GM12878 (cell line): ENCODE measurements at regions not wholly inside any gene's neighbourhood (a gene's known extent, or its start where the extent isn't known, plus 50 kb on each side); places are given as distances from the start of the nearest gene placed in this dataset.

ENCODE experiments used
- ATAC-seq: fragments of 200-7000 bp; cut with Tn5 transposase; 3 replicates; pipeline ENCODE4 v1.9.1; 2020; ENCODE audit warnings: mild to moderate bottlenecking, moderate library complexity
- BruUV-seq: library from RNA; stranded (reverse); fragments of 400-500 nt; replicated peaks from 2 replicates; lab custom pipeline; 2021; lab: Mats Ljungman, UMichigan
- CTCF ChIA-PET: fragments of 300-600 bp; sonication (Branson Sonifier 250); formaldehyde crosslinking; extraction: SDS; loops from one replicate; lab custom pipeline; 2021; ENCODE audit warnings: inconsistent platforms; lab: Yijun Ruan, JAX
- POLR2A ChIA-PET: fragments of 350-600 bp; formaldehyde crosslinking; extraction: SDS; loops from one replicate; lab custom pipeline; 2021; ENCODE audit warnings: inconsistent platforms; lab: Charles Lee
- RAD21 ChIA-PET: fragments of 300-600 bp; sonication (Branson Sonifier 250); formaldehyde crosslinking; loops from one replicate; lab custom pipeline; 2023; ENCODE audit warnings: antibody characterized with exemption; ENCODE audit not compliant: unreplicated experiment; lab: Charles Lee
- SMC1A ChIA-PET: fragments of 300-600 bp; sonication (Branson Sonifier 250); formaldehyde crosslinking; loops from one replicate; lab custom pipeline; 2023; ENCODE audit not compliant: unreplicated experiment, uncharacterized antibody; lab: Charles Lee
- DNase-seq: peaks from one replicate; pipeline ENCODE4 v3.0.0-alpha.2; 2011; ENCODE audit warnings: low read depth, low spot score
- FAIRE-seq: peaks from 3 replicates; lab custom pipeline; 2011; peaks lifted over from hg19 to GRCh38; lab: Jason Lieb, UNC
- H2AFZ ChIP-seq: 2 replicates; pipeline ENCODE4 v1.6.0; 2011; ENCODE audit warnings: low read depth, low read length, control low read depth; ENCODE audit not compliant: control insufficient read depth
- H3K27ac ChIP-seq: 2 replicates; pipeline ENCODE4 v1.5.1; 2011; ENCODE audit warnings: control low read depth; ENCODE audit not compliant: control insufficient read depth, insufficient read depth
- H3K27me3 ChIP-seq, 2 experiments: replicated peaks in 1 of 2; 2 replicates each; pipeline versions ENCODE4 v1.6.0 to v1.6.1; 2011; ENCODE audit warnings: low read length in 1 of 2; ENCODE audit not compliant: control insufficient read depth in 2 of 2, insufficient read depth in 2 of 2
- H3K36me3 ChIP-seq, 2 experiments: 2 replicates each; pipeline ENCODE4 v1.5.1; 2011; ENCODE audit warnings: low read length in 1 of 2; ENCODE audit not compliant: control insufficient read depth in 2 of 2, insufficient read depth in 2 of 2
- H3K4me1 ChIP-seq: 2 replicates; pipeline ENCODE4 v1.6.1; 2011; ENCODE audit warnings: mild to moderate bottlenecking, low read length, moderate library complexity, mixed read lengths; ENCODE audit not compliant: control insufficient read depth, insufficient read depth
- H3K4me2 ChIP-seq: 2 replicates; pipeline ENCODE4 v1.6.0; 2011; ENCODE audit warnings: control low read depth; ENCODE audit not compliant: control insufficient read depth, insufficient read depth
- H3K4me3 ChIP-seq: fragments of 200-600 bp; sonication (generic); 2 replicates; pipeline ENCODE4 v1.5.1; 2016
- H3K79me2 ChIP-seq: 2 replicates; pipeline ENCODE4 v1.6.0; 2011; ENCODE audit warnings: low read length; ENCODE audit not compliant: control insufficient read depth, insufficient read depth
- H3K9ac ChIP-seq: 2 replicates; pipeline ENCODE4 v1.8.0; 2011; ENCODE audit warnings: low read length, control low read depth, mixed read lengths; ENCODE audit not compliant: control insufficient read depth, insufficient read depth
- H3K9me3 ChIP-seq: replicated peaks from 3 replicates; pipeline ENCODE4 v1.5.1; 2011; ENCODE audit warnings: mild to moderate bottlenecking, low read length; ENCODE audit not compliant: control insufficient read depth, insufficient read depth
- H4K20me1 ChIP-seq: 2 replicates; pipeline ENCODE4 v1.6.0; 2011; ENCODE audit not compliant: control insufficient read depth, insufficient read depth
- HDGF ChIP-seq: fragments of 450-650 bp; IDR thresholded peaks from 2 replicates; pipeline ENCODE4 v1.6.1; 2016; ENCODE audit warnings: antibody characterized with exemption
- KDM1A ChIP-seq: fragments of 200-600 bp; sonication (generic); IDR thresholded peaks from 2 replicates; pipeline ENCODE4 v1.6.1; 2016; ENCODE audit warnings: borderline replicate concordance
- MLLT1 ChIP-seq: fragments of 450-650 bp; IDR thresholded peaks from 2 replicates; pipeline ENCODE4 v1.6.1; 2016; ENCODE audit warnings: mild to moderate bottlenecking
- MTA2 ChIP-seq: fragments of 450-650 bp; IDR thresholded peaks from 2 replicates; pipeline ENCODE4 v1.6.1; 2016; ENCODE audit warnings: low read depth, mild to moderate bottlenecking, moderate library complexity
- POLR2A ChIP-seq: IDR thresholded peaks from 2 replicates; pipeline ENCODE4 v1.6.1; 2011; ENCODE audit warnings: low read depth, mild to moderate bottlenecking, low read length
- RAD21 ChIP-seq: IDR thresholded peaks from 2 replicates; pipeline ENCODE4 v1.6.1; 2011; ENCODE audit warnings: mild to moderate bottlenecking, low read depth, low read length, moderate library complexity; ENCODE audit not compliant: insufficient read depth
- TAF1 ChIP-seq: IDR thresholded peaks from 2 replicates; pipeline ENCODE4 v1.6.1; 2011; ENCODE audit warnings: mild to moderate bottlenecking, low read depth, low read length, borderline replicate concordance
- WGBS: methylation state at CpG from one replicate; pipeline ENCODE4 v1.1.6; 2016; ENCODE audit warnings: low lambda C conversion rate; ENCODE audit not compliant: insufficient replicate concordance, insufficient coverage; ENCODE audit errors: missing lambda C conversion rate; 5-methylcytosine and 5-hydroxymethylcytosine counted together
- in situ Hi-C: fragments of 300-500 bp; cut with MboI; formaldehyde crosslinking; loops from 9 replicates; pipeline ENCODE4 v1.14.3; 2018; ENCODE audit warnings: mixed read lengths
- intact Hi-C: fragments of 100-400 bp; cut with micrococcal nuclease; formaldehyde crosslinking; loops from one replicate; pipeline ENCODE4 v1.14.2; 2022; ENCODE audit not compliant: unreplicated experiment

GRCh38 chr10:44804661-44805060 is 106.5 kb upstream of the TMEM72 start:
- SMC1A ChIA-PET: no interaction called here
- POLR2A ChIA-PET: no interaction called here
- H4K20me1 ChIP-seq: no peaks in the 10 kb centered on the region
- no peak overlapping the region for H3K4me2 ChIP-seq
- H3K9me3 ChIP-seq: no peaks in the 10 kb centered on the region
- H3K4me1 ChIP-seq: no peaks in the 10 kb centered on the region
- intact Hi-C loops: no loop called here
- RAD21 ChIA-PET: interaction anchor here (1.5 kb wide), 1 partner anchor 12 kb away, joined by 3 read pairs; no protein-coding TSS in a partner anchor
- H3K79me2 ChIP-seq: no peaks in the 10 kb centered on the region
- WGBS: 9% methylated on average over 1 of the region's 1 CpG
- H3K9ac ChIP-seq: no peak overlapping the region
- no peak overlapping the region for H3K4me3 ChIP-seq
- no TSS peak for BruUV-seq
- DNase-seq (no peak), FAIRE-seq (no peak), ATAC-seq (no peak)
- CTCF ChIA-PET: no interaction called here
- TF ChIP-seq RAD21 (no peak), KDM1A (no peak), POLR2A (no peak), HDGF (no peak), TAF1 (no peak), MTA2 (no peak), MLLT1 (no peak)
- H2AFZ ChIP-seq: no peak overlapping the region
- in situ Hi-C loops: no loop called here
- H3K27ac ChIP-seq: no peak overlapping the region
- H3K36me3 ChIP-seq: no peaks in the 10 kb centered on the region
- H3K27me3 ChIP-seq: peaks cover 0 to 3% of the 10 kb centered on the region in 2 experiments; a peak in 2 of 4 replicates
